WTC11 (cell line): ENCODE measurements at regions not wholly inside any gene's neighbourhood (a gene's known extent, or its start where the extent isn't known, plus 50 kb on each side); places are given as distances from the start of the nearest gene placed in this dataset.

Source experiments
- ATAC-seq: fragments of 200-7000 bp; cut with Tn5 transposase; 2 replicates; pipeline ENCODE4 v1.10.0; 2021; ENCODE audit warnings: mild to moderate bottlenecking, moderate library complexity
- CTCF ChIA-PET: fragments of 300-600 bp; sonication (Branson Sonifier 250); formaldehyde crosslinking; loops from one replicate; lab custom pipeline; 2021; ENCODE audit warnings: antibody characterized with exemption; lab: Charles Lee
- POLR2A ChIA-PET: fragments of 350-600 bp; sonication (Branson Sonifier 250); formaldehyde crosslinking; loops from one replicate; lab custom pipeline; 2021; ENCODE audit warnings: antibody characterized with exemption; lab: Charles Lee
- DNase-seq: peaks from one replicate; pipeline ENCODE4 v3.0.0; 2021; ENCODE audit warnings: low spot score
- H3K27ac Mint-ChIP-seq: 2 replicates; pipeline ENCODE4 v1.8.0; 2021; ENCODE audit warnings: mixed read lengths
- H3K27me3 Mint-ChIP-seq: 2 replicates; pipeline ENCODE4 v1.8.0; 2021; ENCODE audit warnings: low read depth, mild to moderate bottlenecking, moderate library complexity, mixed read lengths
- H3K36me3 Mint-ChIP-seq: 2 replicates; pipeline ENCODE4 v1.8.0; 2021; ENCODE audit warnings: mixed read lengths
- H3K4me1 Mint-ChIP-seq: 2 replicates; pipeline ENCODE4 v1.8.0; 2022; ENCODE audit warnings: mixed read lengths
- H3K4me3 Mint-ChIP-seq: 2 replicates; pipeline ENCODE4 v1.8.0; 2021; ENCODE audit warnings: mild to moderate bottlenecking, moderate library complexity, mixed read lengths
- H3K9me3 Mint-ChIP-seq: 2 replicates; pipeline ENCODE4 v1.8.0; 2021; ENCODE audit warnings: mixed read lengths
- AFF4 ChIP-seq: sonication (generic); formaldehyde crosslinking; IDR thresholded peaks from 2 replicates; pipeline ENCODE4 v1.8.1; 2023; ENCODE audit warnings: mild to moderate bottlenecking, missing genetic modification reagents, borderline replicate concordance
- ATF1 ChIP-seq: sonication (generic); formaldehyde crosslinking; IDR thresholded peaks from 2 replicates; pipeline ENCODE4 v1.8.1; 2023; ENCODE audit warnings: mild to moderate bottlenecking, moderate library complexity, missing genetic modification reagents
- ATF2 ChIP-seq: sonication (generic); formaldehyde crosslinking; IDR thresholded peaks from 2 replicates; pipeline ENCODE4 v1.8.1; 2022; ENCODE audit warnings: low read depth, missing genetic modification reagents, borderline replicate concordance
- CDX4 ChIP-seq: fragments of 250-450 bp; sonication (Bioruptor Pico); IDR thresholded peaks from 2 replicates; pipeline ENCODE4 v1.9.0; 2021; ENCODE audit warnings: moderate library complexity, mild to moderate bottlenecking, inconsistent platforms, borderline replicate concordance
- CREB1 ChIP-seq: sonication (generic); formaldehyde crosslinking; IDR thresholded peaks from 2 replicates; pipeline ENCODE4 v1.8.0; 2023; ENCODE audit warnings: mild to moderate bottlenecking, missing genetic modification reagents
- ERG ChIP-seq: fragments of 250-450 bp; sonication (Bioruptor Pico); IDR thresholded peaks from 2 replicates; pipeline ENCODE4 v1.8.0; 2021; ENCODE audit warnings: mild to moderate bottlenecking
- FOXK1 ChIP-seq: sonication (generic); formaldehyde crosslinking; IDR thresholded peaks from 2 replicates; pipeline ENCODE4 v1.8.0; 2022; ENCODE audit warnings: mild to moderate bottlenecking, moderate library complexity, missing genetic modification reagents
- FOXP4 ChIP-seq: sonication (generic); formaldehyde crosslinking; IDR thresholded peaks from 2 replicates; pipeline ENCODE4 v1.8.0; 2022; ENCODE audit warnings: mild to moderate bottlenecking, missing genetic modification reagents
- HMGA2 ChIP-seq: fragments of 250-450 bp; sonication (Bioruptor Pico); IDR thresholded peaks from 2 replicates; pipeline ENCODE4 v1.4.0; 2021; ENCODE audit warnings: mild to moderate bottlenecking, moderate library complexity
- IRF2 ChIP-seq: sonication (generic); formaldehyde crosslinking; IDR thresholded peaks from 2 replicates; pipeline ENCODE4 v1.8.0; 2022; ENCODE audit warnings: low read depth, missing genetic modification reagents, borderline replicate concordance
- KAT7 ChIP-seq: sonication (generic); formaldehyde crosslinking; IDR thresholded peaks from 2 replicates; pipeline ENCODE4 v1.8.1; 2023; ENCODE audit warnings: missing genetic modification reagents, mild to moderate bottlenecking, borderline replicate concordance
- NFATC4 ChIP-seq: fragments of 250-450 bp; sonication (Bioruptor Pico); IDR thresholded peaks from 2 replicates; pipeline ENCODE4 v1.9.0; 2021; ENCODE audit warnings: mild to moderate bottlenecking
- RELA ChIP-seq: sonication (generic); formaldehyde crosslinking; IDR thresholded peaks from 2 replicates; pipeline ENCODE4 v1.8.1; 2022; ENCODE audit warnings: missing genetic modification reagents, mild to moderate bottlenecking, borderline replicate concordance
- STAT6 ChIP-seq: sonication (generic); formaldehyde crosslinking; conservative IDR thresholded peaks from 2 replicates; pipeline ENCODE4 v1.8.1; 2023; ENCODE audit warnings: mild to moderate bottlenecking, low read depth, missing genetic modification reagents, moderate library complexity
- TCF7 ChIP-seq: sonication (generic); formaldehyde crosslinking; IDR thresholded peaks from 2 replicates; pipeline ENCODE4 v1.8.0; 2022; ENCODE audit warnings: mild to moderate bottlenecking, low read depth, missing genetic modification reagents, moderate library complexity
- TEAD1 ChIP-seq: sonication (generic); formaldehyde crosslinking; IDR thresholded peaks from 2 replicates; pipeline ENCODE4 v1.8.0; 2022; ENCODE audit warnings: mild to moderate bottlenecking, missing genetic modification reagents
- TP53 ChIP-seq: sonication (generic); formaldehyde crosslinking; IDR thresholded peaks from 2 replicates; pipeline ENCODE4 v1.8.1; 2023; ENCODE audit warnings: mild to moderate bottlenecking, missing genetic modification reagents
- ZNF396 ChIP-seq: fragments of 250-450 bp; sonication (Bioruptor Pico); IDR thresholded peaks from 2 replicates; pipeline ENCODE4 v1.8.0; 2021; ENCODE audit warnings: mild to moderate bottlenecking, moderate library complexity, borderline replicate concordance
- ZSCAN18 ChIP-seq: fragments of 250-450 bp; sonication (Bioruptor Pico); IDR thresholded peaks from 2 replicates; pipeline ENCODE4 v2.1.2; 2022; ENCODE audit warnings: mild to moderate bottlenecking, moderate library complexity

GRCh38 chr7:54901840-54902239 lies 117.0 kb upstream of the EGFR start:
- ChIA-PET POLR2A (no interaction called here), CTCF (interaction anchor here (2.8 kb wide), 1 partner anchor 353 kb away, joined by 12 read pairs; no protein-coding TSS in a partner anchor)
- no peak overlapping the region for H3K27ac Mint-ChIP-seq
- no peak for TF ChIP-seq TCF7 (CRISPR knock-in tag)
- no peak for TF ChIP-seq FOXK1
- no peak for TF ChIP-seq TP53 (CRISPR knock-in tag)
- TF ChIP-seq AFF4 (CRISPR knock-in tag), result no peak
- no peak for TF ChIP-seq ATF1 (CRISPR knock-in tag)
- TF ChIP-seq CDX4 (CRISPR knock-in tag), result no peak
- TF ChIP-seq ERG (CRISPR knock-in tag), result no peak
- no peak for TF ChIP-seq FOXP4 (CRISPR knock-in tag)
- no peak for TF ChIP-seq ZNF396 (CRISPR knock-in tag)
- no peak for TF ChIP-seq IRF2
- TF ChIP-seq ATF2, result no peak
- TF ChIP-seq STAT6 (CRISPR knock-in tag), result no peak
- no peak for TF ChIP-seq NFATC4 (CRISPR knock-in tag)
- no peak for TF ChIP-seq ZSCAN18 (CRISPR knock-in tag)
- no peak for TF ChIP-seq RELA (CRISPR knock-in tag)
- no peak for TF ChIP-seq HMGA2
- no peak for TF ChIP-seq CREB1 (CRISPR knock-in tag)
- TF ChIP-seq TEAD1 (CRISPR knock-in tag), result no peak
- TF ChIP-seq KAT7 (CRISPR knock-in tag), result no peak
- TF ChIP-seq, all 79 proteins: peak for 0
- Mint-ChIP-seq H3K9me3 (peaks cover 5% of the 10 kb centered on the region; the same call in 1 of the 2 replicates), H3K4me1 (no peaks in the 10 kb centered on the region), H3K4me3 (no peak overlapping the region), H3K36me3 (no peaks in the 10 kb centered on the region), H3K27me3 (peaks cover 2% of the 10 kb centered on the region; the same call in 1 of the 2 replicates)
- ATAC-seq (no peak), DNase-seq (no peak)
